ENCODE measurements at regions not wholly inside any gene's neighbourhood (a gene's known extent, or its start where the extent isn't known, plus 50 kb on each side); places are given as distances from the start of the nearest gene placed in this dataset.
A peak's percentile ranks its signal among the peaks of the same experiment; 100 is the strongest.
"Not testable (repeated sequence)": the region's sequence is repeated elsewhere in the genome, so short reads cannot be mapped to it uniquely, and the experiment has no call there.

DNA sequence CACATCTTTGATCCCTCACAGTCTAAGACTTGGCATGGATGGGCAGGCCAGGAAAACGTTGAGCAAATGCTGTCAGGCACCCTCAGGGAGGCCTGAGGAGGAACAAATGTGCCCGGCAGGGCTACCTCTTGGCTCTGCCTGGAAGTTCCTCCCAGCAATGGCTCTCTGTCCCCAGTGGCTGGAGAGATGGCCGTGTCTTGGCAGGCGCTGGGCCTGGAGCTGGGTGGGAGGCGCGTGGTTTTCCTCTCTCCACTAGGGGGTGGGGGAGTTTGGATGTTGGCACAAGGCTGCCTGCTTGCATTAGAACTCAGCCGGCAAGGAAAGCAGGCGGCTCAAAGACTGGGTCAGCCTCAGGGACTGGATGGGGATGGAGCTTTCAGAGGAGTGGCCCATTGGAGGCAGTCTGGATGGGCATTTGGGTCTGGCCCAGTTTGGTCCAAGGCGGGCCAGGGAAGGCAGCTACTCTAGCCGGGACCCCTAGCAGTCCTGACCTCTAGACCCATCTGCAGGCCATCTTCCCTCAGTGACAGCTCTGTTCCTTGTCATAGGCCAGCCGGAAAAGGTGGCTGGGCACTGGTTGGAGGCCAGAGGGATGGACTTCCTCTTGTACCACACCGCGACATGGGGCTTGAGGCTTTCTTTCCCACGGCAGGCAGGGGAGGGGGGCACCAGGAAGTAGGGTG lies 68.2 kb upstream of the STC2 start:
- Histone ChIP-seq H3K9me3 (no peaks in the 10 kb centered on the region), H3K36me3 (replicated peaks) (no peaks in the 10 kb centered on the region), H3K4me3 (no peak overlapping the region), H3K27me3 (ENCODE audit: low read depth) (no peaks in the 10 kb centered on the region), H3K4me1 (no peaks in the 10 kb centered on the region)
- in situ Hi-C loops (cut with MboI; ENCODE audit: low sequenced_read_pairs), result no loop called here
- DNase-seq (ENCODE audit: low spot score in 2 of 2), result peak in 1 of 2 experiments; percentile 25

DNA sequence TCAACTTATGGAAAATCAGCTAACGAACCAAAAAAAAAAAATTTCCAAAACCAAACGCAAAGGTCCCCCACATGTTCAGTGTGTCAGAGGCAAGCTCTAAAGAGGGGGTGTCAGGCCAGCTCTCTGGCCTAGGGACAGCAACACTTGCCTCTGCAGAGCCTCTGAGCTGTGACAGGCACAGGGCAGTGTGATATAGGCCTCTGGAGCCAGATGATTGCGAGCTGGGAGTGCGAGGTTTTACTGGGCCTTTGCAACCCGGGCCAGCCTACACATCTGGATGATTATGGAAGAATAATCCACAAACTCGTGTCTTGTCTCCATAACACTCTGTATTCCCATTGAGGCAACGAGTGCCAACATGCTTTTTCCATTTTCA lies 67.7 kb upstream of the STC2 start:
- Histone ChIP-seq H3K4me3 (no peak overlapping the region), H3K4me1 (no peaks in the 10 kb centered on the region), H3K9me3 (no peaks in the 10 kb centered on the region), H3K27me3 (ENCODE audit: low read depth) (no peaks in the 10 kb centered on the region), H3K36me3 (replicated peaks) (no peaks in the 10 kb centered on the region)
- DNase-seq (ENCODE audit: low spot score in 2 of 2), result no peak
- in situ Hi-C loops (cut with MboI; ENCODE audit: low sequenced_read_pairs), result no loop called here

DNA sequence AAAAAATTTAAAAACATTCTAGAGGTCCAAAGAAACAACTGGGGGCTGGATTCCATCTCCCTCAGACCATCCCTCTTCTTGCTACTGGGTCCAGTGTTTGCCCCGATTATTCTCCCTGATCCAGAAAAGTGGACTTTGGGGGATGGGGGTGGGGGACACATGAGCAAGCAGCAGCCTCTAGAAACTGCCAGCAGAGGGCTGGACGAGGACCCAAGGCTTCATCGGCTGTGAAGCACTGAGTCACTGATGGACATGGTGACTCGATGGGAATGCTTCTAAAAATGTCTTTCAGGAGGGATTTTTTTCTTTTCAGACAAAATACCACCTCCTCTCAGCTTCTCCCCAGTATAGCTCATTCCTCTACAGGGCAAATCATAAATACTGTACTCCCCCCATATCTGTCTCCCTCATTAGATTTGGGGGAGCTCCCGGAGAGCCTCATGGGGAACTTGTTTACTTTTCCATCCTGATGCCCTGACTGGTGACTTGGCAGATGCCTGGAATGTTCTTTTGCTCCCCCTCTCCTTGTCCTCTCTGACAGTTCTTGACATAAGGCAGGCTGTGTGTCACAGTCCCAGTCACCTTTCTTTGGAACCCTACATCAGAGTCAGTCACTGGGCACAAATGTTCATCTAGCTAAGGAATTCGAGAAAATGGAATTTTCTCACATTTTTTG lies 67.2 kb upstream of the STC2 start:
- H3K36me3 ChIP-seq (replicated peaks), result no peaks in the 10 kb centered on the region
- H3K9me3 ChIP-seq, result no peaks in the 10 kb centered on the region
- H3K4me3 ChIP-seq, result no peak overlapping the region
- no peaks in the 10 kb centered on the region for H3K27me3 ChIP-seq (ENCODE audit: low read depth)
- no peaks in the 10 kb centered on the region for H3K4me1 ChIP-seq
- no peak for DNase-seq (ENCODE audit: low spot score in 2 of 2)
- in situ Hi-C loops (cut with MboI; ENCODE audit: low sequenced_read_pairs), result no loop called here

DNA sequence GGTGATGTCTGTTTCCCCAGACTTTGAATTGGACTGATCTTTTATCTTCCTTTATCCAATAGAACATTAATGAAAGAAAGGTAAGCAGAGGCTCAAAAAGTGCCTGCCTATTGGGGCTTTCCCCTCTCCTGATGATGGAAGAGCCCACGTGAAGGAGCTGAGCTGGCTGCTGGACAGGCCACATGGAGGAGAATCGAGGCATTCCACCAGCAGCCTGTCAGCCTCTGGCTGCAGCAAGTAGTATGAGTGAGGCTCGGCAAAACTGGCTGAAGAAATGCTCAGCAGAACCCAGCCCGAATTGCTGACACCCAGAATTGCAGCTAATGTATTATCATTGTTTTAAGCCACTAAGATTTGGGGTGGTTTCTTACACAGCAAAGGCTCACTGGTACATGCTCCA lies 66.5 kb upstream of the STC2 start:
- H3K36me3 ChIP-seq (replicated peaks), result no peaks in the 10 kb centered on the region
- no peaks in the 10 kb centered on the region for H3K9me3 ChIP-seq
- no peak overlapping the region for H3K4me3 ChIP-seq
- H3K4me1 ChIP-seq, result no peaks in the 10 kb centered on the region
- no peak for DNase-seq (ENCODE audit: low spot score in 2 of 2)
- in situ Hi-C loops (cut with MboI; ENCODE audit: low sequenced_read_pairs), result no loop called here
- H3K27me3 ChIP-seq (ENCODE audit: low read depth), result no peaks in the 10 kb centered on the region

DNA sequence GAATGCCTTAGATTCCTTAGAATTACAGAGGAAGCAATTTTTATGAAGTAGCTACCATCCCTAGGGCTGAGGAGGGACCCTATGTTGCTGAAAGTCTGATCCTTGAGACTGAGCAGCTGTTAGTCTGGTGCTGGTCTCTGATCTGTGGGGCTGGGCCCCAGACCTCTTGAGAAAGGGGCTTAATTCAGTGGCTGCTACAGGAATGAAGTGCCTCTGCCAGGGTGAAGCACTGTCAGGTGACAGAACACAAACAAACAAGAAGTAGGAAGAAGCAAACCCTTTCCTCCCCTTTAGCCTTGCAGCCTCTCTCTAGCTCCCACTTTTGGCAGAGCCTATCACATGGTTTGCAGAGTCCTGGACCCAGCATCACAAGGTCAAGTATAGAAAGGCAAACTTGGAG lies 64.0 kb upstream of the STC2 start:
- Histone ChIP-seq H3K36me3 (replicated peaks) (no peaks in the 10 kb centered on the region), H3K4me1 (no peaks in the 10 kb centered on the region), H3K9me3 (no peaks in the 10 kb centered on the region), H3K27me3 (ENCODE audit: low read depth) (no peaks in the 10 kb centered on the region), H3K4me3 (no peak overlapping the region)
- in situ Hi-C loops (cut with MboI; ENCODE audit: low sequenced_read_pairs), result no loop called here
- DNase-seq (ENCODE audit: low spot score in 2 of 2), result no peak

DNA sequence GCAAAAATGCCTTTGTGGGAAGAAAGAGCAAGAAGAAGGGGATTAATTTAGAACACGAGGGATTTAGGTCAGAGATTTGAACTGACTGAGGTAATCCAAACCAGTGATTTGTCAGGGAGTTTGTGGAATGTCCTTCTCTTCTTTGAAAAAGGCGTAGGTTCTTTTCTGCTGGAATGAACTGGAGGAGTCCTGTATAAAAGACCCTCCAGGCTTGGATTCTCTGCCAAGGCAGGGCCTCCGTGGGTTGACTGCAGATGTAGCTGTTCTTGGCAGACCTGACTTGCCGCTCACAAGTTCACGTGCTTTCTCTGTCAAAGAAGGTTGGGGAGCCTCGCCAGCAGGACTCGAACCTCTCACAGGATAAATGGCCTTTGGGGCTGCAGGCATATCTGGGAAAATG lies 62.8 kb upstream of the STC2 start:
- Histone ChIP-seq H3K4me1 (no peaks in the 10 kb centered on the region), H3K27me3 (ENCODE audit: low read depth) (no peaks in the 10 kb centered on the region), H3K36me3 (replicated peaks) (no peaks in the 10 kb centered on the region), H3K4me3 (no peak overlapping the region), H3K9me3 (no peaks in the 10 kb centered on the region)
- DNase-seq (ENCODE audit: low spot score in 2 of 2), result no peak
- in situ Hi-C loops (cut with MboI; ENCODE audit: low sequenced_read_pairs), result no loop called here

DNA sequence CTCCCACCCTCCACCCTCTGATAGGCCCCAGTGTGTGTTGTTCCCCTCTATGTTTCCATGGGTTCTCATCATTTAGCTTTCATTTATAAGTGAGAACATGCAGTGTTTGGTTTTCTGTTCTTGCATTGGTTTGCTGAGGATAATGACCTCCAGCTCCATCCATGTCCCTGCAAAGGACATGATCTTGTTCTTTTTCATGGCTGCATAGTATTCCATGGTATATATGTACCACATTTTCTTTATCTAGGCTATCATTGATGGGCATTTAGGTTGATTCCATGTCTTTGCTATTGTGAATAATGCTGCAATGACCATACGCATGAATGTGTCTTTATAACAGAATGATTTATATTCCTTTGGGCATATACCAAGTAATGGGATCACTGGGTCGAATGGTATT lies 59.1 kb upstream of the STC2 start:
- H3K27me3 ChIP-seq (ENCODE audit: low read depth); H3K9me3 ChIP-seq; DNase-seq (ENCODE audit: low spot score in 2 of 2); H3K36me3 ChIP-seq (replicated peaks); in situ Hi-C loops (cut with MboI; ENCODE audit: low sequenced_read_pairs); H3K4me1 ChIP-seq; H3K4me3 ChIP-seq: not testable (repeated sequence)

DNA sequence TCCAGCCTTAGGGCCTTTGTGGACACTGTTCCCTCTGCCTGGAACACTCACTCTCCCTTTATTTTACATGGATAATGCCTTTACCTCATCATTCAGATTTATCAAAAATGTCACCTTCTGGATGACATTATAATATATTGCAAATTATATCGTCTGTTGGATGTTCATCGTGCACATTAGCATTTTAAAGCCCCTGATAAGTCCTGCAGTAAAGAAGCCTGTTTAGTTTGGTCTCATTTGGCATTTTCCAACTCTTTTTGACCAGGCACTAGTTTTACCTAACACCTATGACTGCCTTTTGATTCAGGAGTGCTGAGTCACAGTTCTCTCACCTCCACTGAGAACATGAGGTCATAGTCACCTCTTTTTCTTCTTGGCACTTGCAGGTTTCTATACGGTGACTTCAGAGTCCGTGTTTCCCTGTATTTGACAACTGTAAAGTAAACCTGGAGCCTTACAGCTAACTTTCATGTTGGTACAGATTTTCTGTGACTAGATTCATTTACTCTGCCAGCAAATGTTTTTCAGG lies 57.7 kb upstream of the STC2 start:
- no peaks in the 10 kb centered on the region for H3K4me1 ChIP-seq
- no peak for DNase-seq (ENCODE audit: low spot score in 2 of 2)
- no peak overlapping the region for H3K4me3 ChIP-seq
- peaks cover under 1% of the 10 kb centered on the region; the same call in 1 of the 2 replicates for H3K27me3 ChIP-seq (ENCODE audit: low read depth)
- in situ Hi-C loops (cut with MboI; ENCODE audit: low sequenced_read_pairs), result no loop called here
- no peaks in the 10 kb centered on the region for H3K9me3 ChIP-seq
- no peaks in the 10 kb centered on the region for H3K36me3 ChIP-seq (replicated peaks)

DNA sequence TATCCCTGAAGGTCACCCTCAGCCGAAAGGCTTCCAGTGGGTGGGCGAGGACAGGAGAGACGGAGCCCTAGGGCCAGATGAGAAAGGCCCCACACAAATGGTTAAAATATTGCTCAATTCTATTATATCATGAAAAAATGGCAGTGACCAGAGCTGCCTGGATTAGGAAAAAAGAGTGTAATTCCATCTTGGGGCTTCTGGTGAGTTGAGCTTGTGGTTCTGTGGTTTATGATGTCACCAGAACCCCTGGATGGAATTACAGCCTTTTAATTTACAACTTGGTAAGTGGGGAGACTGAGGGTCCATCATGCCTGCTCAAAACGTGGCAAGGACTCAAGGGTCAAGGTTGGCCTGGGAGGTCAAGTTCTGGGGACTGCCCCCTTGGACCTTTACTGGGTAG lies 55.5 kb upstream of the STC2 start:
- H3K9me3 ChIP-seq, result no peaks in the 10 kb centered on the region
- no peak for DNase-seq (ENCODE audit: low spot score in 2 of 2)
- H3K27me3 ChIP-seq (ENCODE audit: low read depth), result peaks cover 8% of the 10 kb centered on the region
- H3K4me3 ChIP-seq, result no peak overlapping the region
- H3K4me1 ChIP-seq, result no peaks in the 10 kb centered on the region
- H3K36me3 ChIP-seq (replicated peaks), result no peaks in the 10 kb centered on the region
- in situ Hi-C loops (cut with MboI; ENCODE audit: low sequenced_read_pairs), result no loop called here

DNA sequence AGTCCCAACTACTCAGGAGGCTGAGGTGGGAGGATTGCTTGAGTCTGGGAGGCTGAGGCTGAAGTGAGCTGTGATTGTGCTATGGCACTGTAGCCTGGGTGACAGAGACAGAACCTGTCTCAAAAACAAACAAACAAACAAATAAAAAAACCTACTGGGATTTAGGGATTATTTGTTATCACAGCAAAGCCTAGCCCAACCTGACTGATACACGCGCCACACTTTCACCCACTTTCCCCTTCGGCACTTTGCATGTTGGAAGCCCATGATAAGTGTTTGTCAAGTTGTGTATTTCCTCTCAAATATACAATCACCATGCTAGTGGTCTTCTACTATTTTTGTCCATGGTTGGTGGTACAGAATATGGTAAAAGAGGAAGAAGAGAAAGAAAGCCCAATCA lies 50.5 kb upstream of the STC2 start:
- H3K4me3 ChIP-seq, result no peak overlapping the region
- H3K9me3 ChIP-seq, result no peaks in the 10 kb centered on the region
- H3K36me3 ChIP-seq (replicated peaks), result no peaks in the 10 kb centered on the region
- in situ Hi-C loops (cut with MboI; ENCODE audit: low sequenced_read_pairs), result no loop called here
- DNase-seq (ENCODE audit: low spot score in 2 of 2), result no peak
- H3K4me1 ChIP-seq, result no peaks in the 10 kb centered on the region
- peaks cover 8% of the 10 kb centered on the region for H3K27me3 ChIP-seq (ENCODE audit: low read depth)
